G401 (cell line): ENCODE measurements at regions not wholly inside any gene's neighbourhood (a gene's known extent, or its start where the extent isn't known, plus 50 kb on each side); places are given as distances from the start of the nearest gene placed in this dataset.

Source experiments
- DNase-seq: peaks from one replicate; pipeline ENCODE4 v3.0.0-alpha.2; 2015; ENCODE audit warnings: low spot score
- in situ Hi-C: cut with HindIII; loops from 2 replicates; pipeline ENCODE4 v1.10.0; 2016; ENCODE audit warnings: low sequenced_read_pairs, mixed read lengths

GRCh38 chr5:133818869-133819600 lies 149.4 kb downstream of the C5orf15 start:
- in situ Hi-C loops: no loop called here
- no peak for DNase-seq

GRCh38 chr5:133818031-133818431 lies 150.4 kb downstream of the C5orf15 start:
- DNase-seq: no peak
- in situ Hi-C loops: no loop called here

- no peak for DNase-seq
- in situ Hi-C loops: no loop called here
These were observed 151.0 kb downstream of the C5orf15 start for GRCh38 chr5:133817456-133817855.

GRCh38 chr5:133816791-133817190 lies 151.6 kb downstream of the C5orf15 start:
- in situ Hi-C loops: no loop called here
- no peak for DNase-seq

GRCh38 chr5:133814152-133814551 lies 154.3 kb downstream of the C5orf15 start:
- no peak for DNase-seq
- in situ Hi-C loops: no loop called here

- no peak for DNase-seq
- in situ Hi-C loops: no loop called here
These were observed 157.3 kb downstream of the C5orf15 start for GRCh38 chr5:133811168-133811567.

GRCh38 chr5:133809801-133810200 lies 158.6 kb downstream of the C5orf15 start:
- no peak for DNase-seq
- in situ Hi-C loops: no loop called here

- in situ Hi-C loops: no loop called here
- no peak for DNase-seq
These were observed 161.1 kb downstream of the C5orf15 start for GRCh38 chr5:133807348-133807747.

GRCh38 chr5:133806847-133807246 lies 161.6 kb downstream of the C5orf15 start:
- in situ Hi-C loops: no loop called here
- no peak for DNase-seq

GRCh38 chr5:133801955-133802751 lies 166.3 kb downstream of the C5orf15 start:
- in situ Hi-C loops: no loop called here
- DNase-seq: no peak

GRCh38 chr5:133801431-133801830 lies 167.0 kb downstream of the C5orf15 start:
- no peak for DNase-seq
- in situ Hi-C loops: no loop called here

GRCh38 chr5:133799571-133800237 lies 168.7 kb downstream of the C5orf15 start:
- DNase-seq: no peak
- in situ Hi-C loops: no loop called here

GRCh38 chr5:133797167-133797566 lies 171.3 kb downstream of the C5orf15 start:
- in situ Hi-C loops: no loop called here
- DNase-seq: no peak

GRCh38 chr5:133796186-133796585 lies 172.2 kb downstream of the C5orf15 start:
- peak; percentile 82 for DNase-seq
- in situ Hi-C loops: no loop called here

GRCh38 chr5:133794771-133795415 lies 173.5 kb downstream of the C5orf15 start:
- DNase-seq: peak; percentile 35
- in situ Hi-C loops: no loop called here

- in situ Hi-C loops: no loop called here
- no peak for DNase-seq
These were observed 174.5 kb downstream of the C5orf15 start for GRCh38 chr5:133793756-133794465.

- DNase-seq: no peak
- in situ Hi-C loops: no loop called here
These were observed 175.8 kb downstream of the C5orf15 start for GRCh38 chr5:133792655-133793054.

- in situ Hi-C loops: no loop called here
These were observed 176.4 kb downstream of the C5orf15 start for GRCh38 chr5:133792024-133792423.

GRCh38 chr5:133790898-133791297 lies 177.5 kb downstream of the C5orf15 start:
- DNase-seq: no peak
- in situ Hi-C loops: no loop called here

More at GRCh38 chr5:133792024-133792423, 176.4 kb downstream of the C5orf15 start:
- no peak for DNase-seq
